ENCODE measurements at regions not wholly inside any gene's neighbourhood (a gene's known extent, or its start where the extent isn't known, plus 50 kb on each side); places are given as distances from the start of the nearest gene placed in this dataset.

DNA sequence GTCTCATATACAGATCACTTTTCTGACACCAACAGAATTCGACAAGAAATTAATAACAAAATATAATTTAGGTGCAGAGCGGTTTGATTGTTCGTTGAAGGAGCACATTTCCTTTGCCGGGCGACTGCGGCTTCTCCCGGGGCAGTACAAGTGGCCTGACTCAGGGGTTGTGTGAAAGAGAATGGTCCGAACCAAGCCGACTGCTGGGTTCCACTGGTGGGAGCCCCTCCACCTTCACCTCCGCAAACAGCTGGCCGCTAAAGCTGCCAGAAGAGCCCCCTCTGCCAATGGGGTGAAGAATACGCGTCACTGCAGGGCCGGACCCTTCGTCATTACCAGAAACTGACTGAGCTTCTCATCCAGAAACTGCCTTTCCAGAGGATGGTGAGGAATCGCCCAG is 156.0 kb upstream of the IFNE start:
- H3K4me3 ChIP-seq (ENCODE audit: low read depth, low read length) = no peak overlapping the region
- TF ChIP-seq, protein P1, sequence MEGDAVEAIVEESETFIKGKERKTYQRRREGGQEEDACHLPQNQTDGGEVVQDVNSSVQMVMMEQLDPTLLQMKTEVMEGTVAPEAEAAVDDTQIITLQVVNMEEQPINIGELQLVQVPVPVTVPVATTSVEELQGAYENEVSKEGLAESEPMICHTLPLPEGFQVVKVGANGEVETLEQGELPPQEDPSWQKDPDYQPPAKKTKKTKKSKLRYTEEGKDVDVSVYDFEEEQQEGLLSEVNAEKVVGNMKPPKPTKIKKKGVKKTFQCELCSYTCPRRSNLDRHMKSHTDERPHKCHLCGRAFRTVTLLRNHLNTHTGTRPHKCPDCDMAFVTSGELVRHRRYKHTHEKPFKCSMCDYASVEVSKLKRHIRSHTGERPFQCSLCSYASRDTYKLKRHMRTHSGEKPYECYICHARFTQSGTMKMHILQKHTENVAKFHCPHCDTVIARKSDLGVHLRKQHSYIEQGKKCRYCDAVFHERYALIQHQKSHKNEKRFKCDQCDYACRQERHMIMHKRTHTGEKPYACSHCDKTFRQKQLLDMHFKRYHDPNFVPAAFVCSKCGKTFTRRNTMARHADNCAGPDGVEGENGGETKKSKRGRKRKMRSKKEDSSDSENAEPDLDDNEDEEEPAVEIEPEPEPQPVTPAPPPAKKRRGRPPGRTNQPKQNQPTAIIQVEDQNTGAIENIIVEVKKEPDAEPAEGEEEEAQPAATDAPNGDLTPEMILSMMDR (IDR thresholded peaks at IDR 0.05; ENCODE audit: control insufficient read depth, extremely low read depth, insufficient read depth) = no peak
- no peak for DNase-seq (ENCODE audit: low read depth)

DNA sequence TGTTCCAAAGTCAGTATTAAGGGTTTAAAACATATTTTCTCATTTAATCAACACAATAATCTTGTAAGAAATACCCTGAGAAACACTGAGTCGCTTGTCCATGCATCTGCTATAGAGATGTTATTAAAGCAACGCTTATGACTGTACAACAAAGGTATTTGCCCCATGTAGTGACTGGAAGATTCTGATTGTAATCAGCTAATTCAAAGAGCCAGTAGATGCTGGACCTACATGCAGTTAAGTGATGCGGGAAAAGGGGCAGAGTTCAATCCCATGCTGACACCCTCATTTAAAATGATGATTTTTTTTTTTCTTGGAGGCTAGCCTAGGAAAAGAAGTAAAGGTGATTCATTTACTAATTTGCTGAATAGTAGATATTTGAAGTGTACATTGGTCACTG is 149.3 kb upstream of the MTAP start:
- H3K4me3 ChIP-seq (ENCODE audit: low read depth, low read length) = no peak overlapping the region
- DNase-seq (ENCODE audit: low read depth) = no peak
- TF ChIP-seq, protein P1 (IDR thresholded peaks at IDR 0.05; ENCODE audit: control insufficient read depth, extremely low read depth, insufficient read depth) = no peak

DNA sequence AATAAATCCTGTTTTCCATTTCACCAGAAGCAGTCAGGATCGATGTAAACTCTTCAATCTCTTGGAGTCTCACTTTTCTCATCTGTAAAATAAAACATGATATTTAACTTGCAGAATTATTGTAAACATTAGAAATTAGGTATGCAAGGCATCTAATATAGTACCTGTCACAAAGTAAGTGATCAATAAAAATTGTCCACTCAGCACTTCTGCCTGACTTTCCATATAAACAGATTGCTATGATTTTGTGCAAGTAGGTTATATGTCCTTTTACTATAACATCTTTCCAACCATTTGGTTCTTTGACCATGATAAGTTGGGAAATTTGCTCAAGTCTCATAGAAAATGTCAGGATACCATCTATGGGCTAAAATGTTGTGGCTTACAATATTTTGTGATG is 148.8 kb upstream of the MTAP start:
- DNase-seq (ENCODE audit: low read depth) = no peak
- TF ChIP-seq, protein P1 (IDR thresholded peaks at IDR 0.05; ENCODE audit: control insufficient read depth, extremely low read depth, insufficient read depth) = no peak
- no peak overlapping the region for H3K4me3 ChIP-seq (ENCODE audit: low read depth, low read length)

DNA sequence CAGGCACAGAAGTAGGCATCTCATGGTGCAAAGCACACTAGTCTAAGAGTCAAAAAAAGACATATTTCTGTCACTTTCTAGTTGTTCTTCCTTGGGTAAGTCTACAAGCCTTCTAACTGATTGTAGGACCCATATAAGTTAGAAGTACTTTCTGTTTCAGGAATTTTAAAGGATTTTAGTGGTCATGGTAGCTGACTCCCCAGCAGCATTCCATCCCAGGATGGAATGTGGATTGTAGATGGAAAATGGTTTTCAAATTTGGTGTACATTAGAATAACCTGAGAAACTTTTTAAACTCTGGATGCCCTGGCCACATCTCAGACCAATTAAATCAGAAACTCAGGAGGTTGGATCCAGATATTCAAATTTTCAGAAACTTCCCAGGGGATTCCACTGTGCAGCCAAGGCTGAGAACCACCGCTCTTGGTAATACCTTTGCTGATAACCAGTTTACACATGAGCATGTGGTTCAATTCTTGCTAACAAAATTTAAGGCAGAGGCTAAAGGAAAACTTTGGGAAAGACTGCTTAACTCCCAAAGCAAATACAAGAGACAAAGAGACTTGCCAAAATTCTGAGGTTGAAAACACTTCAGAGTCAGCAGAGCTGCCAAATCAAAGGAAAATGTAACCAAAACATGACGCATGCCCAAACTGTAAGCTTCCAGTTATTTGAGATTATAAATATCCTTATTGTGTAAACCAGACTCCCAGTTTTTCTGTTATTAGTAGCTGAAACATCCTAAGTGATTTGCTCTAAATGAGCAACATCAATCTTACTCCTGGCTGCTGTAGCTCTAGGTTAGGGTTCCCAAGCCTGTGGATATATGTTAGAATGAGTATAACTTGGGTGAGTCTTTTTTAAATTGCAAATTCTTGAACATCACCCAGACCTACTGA is 145.4 kb upstream of the MTAP start:
- no peak for DNase-seq (ENCODE audit: low read depth)
- no peak overlapping the region for H3K4me3 ChIP-seq (ENCODE audit: low read depth, low read length)
- TF ChIP-seq, protein P1 (IDR thresholded peaks at IDR 0.05; ENCODE audit: control insufficient read depth, extremely low read depth, insufficient read depth) = no peak

DNA sequence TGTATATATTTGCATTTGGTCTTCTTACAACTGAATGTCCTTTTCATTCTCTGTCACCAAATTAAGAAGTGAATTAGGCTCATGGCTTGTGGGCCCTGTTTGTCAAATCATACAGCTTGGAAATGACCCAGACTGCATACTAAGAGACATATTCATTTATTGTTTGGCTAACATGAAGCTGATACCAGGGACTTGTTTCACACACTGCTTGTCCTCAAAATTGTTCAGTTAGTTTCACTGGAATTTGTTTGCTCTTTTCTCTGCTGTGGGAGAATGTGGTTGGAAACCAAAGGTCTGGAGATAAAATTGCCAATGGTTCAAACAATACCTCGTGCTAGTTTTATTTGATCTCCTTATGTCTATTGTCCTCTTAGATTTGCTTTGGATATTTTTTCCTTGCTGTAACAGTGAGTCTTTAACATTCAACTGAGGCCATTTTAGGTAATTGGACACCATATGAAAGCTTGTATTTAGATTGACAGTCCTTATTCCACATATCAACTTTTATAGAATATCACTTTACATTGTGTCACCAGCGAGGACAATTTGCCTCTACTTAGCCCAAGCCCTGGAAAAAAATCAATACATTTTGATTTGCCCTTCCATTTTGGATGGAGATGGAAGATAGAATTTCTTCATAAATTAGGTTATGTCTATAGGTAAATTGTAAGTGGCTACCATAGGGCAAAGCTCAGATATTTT is 144.3 kb upstream of the MTAP start:
- no peak for DNase-seq (ENCODE audit: low read depth)
- H3K4me3 ChIP-seq (ENCODE audit: low read depth, low read length) = no peak overlapping the region
- TF ChIP-seq, protein P1 (IDR thresholded peaks at IDR 0.05; ENCODE audit: control insufficient read depth, extremely low read depth, insufficient read depth) = no peak

DNA sequence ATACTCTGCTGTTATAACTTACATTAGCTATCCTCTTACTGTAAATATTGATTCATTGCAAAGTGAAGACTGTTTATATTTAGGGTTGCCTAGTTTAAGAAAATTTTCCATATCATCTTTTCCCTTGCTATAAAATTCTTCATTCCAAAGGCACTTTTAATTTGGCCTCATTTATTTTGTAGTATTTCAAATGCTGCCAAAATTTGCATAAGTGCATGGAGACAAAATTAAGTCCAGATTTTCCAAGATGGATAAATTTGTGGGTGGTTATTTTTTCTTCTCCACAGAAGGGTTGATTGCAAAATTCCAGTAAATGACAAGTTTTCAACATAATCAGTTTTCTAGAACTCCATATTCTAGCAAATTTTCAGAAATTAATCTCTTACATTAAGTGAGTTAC is 141.5 kb upstream of the MTAP start:
- no peak overlapping the region for H3K4me3 ChIP-seq (ENCODE audit: low read depth, low read length)
- TF ChIP-seq, protein P1 (IDR thresholded peaks at IDR 0.05; ENCODE audit: control insufficient read depth, extremely low read depth, insufficient read depth) = no peak
- DNase-seq (ENCODE audit: low read depth) = no peak

Measured in LNCaP clone FGC (cell line).